Lower lobe of right lung (tissue), 2 donors: ENCODE measurements at regions not wholly inside any gene's neighbourhood (a gene's known extent, or its start where the extent isn't known, plus 50 kb on each side); places are given as distances from the start of the nearest gene placed in this dataset.

Experiments
- ATAC-seq, 2 donors: fragments of 200-7000 bp; cut with Tn5 transposase; one replicate each; pipeline ENCODE4 v1.9.1; 2020 to 2022; ENCODE audit warnings: mild to moderate bottlenecking in 2 of 2, moderate library complexity in 2 of 2
- DNase-seq: peaks from one replicate; pipeline ENCODE4 v3.0.0-alpha.2; 2020
- H3K27ac ChIP-seq: fragments of 200-600 bp; one replicate; pipeline ENCODE4 v1.8.0; 2022
- H3K27me3 ChIP-seq: fragments of 200-600 bp; one replicate; pipeline ENCODE4 v1.8.0; 2022; ENCODE audit warnings: low read depth
- H3K36me3 ChIP-seq: fragments of 200-600 bp; one replicate; pipeline ENCODE4 v1.8.0; 2022; ENCODE audit warnings: mild to moderate bottlenecking
- H3K4me1 ChIP-seq: fragments of 200-600 bp; one replicate; pipeline ENCODE4 v1.8.0; 2022
- H3K4me3 ChIP-seq: fragments of 200-600 bp; one replicate; pipeline ENCODE4 v1.8.0; 2022; ENCODE audit warnings: mild to moderate bottlenecking
- H3K9me3 ChIP-seq: fragments of 200-600 bp; one replicate; pipeline ENCODE4 v1.8.0; 2022
- CTCF ChIP-seq: fragments of 200-600 bp; IDR thresholded peaks from one replicate; pipeline ENCODE4 v1.8.0; 2022; ENCODE audit warnings: antibody characterized with exemption, mild to moderate bottlenecking
- intact Hi-C: fragments of 100-400 bp; cut with DNase I; formaldehyde crosslinking; loops from one replicate; pipeline ENCODE4 v1.11.0; 2022
- donor health status: DM: no; HTN: yes; CAD: no; lungs with severe emphysema.

GRCh38 chr3:57004229-57004628 lies 56.2 kb upstream of the SPATA12 start:
- Histone ChIP-seq H3K9me3 (no peaks in the 10 kb centered on the region), H3K27me3 (no peaks in the 10 kb centered on the region), H3K4me3 (no peak overlapping the region), H3K4me1 (peaks cover 23% of the 10 kb centered on the region), H3K27ac (no peak overlapping the region), H3K36me3 (no peaks in the 10 kb centered on the region)
- DNase-seq: no peak
- ATAC-seq: no peak
- no peak for TF ChIP-seq CTCF
- intact Hi-C loops: no loop called here

- no peak overlapping the region for H3K27ac ChIP-seq
- intact Hi-C loops: no loop called here
- H3K4me1 ChIP-seq: peaks cover 21% of the 10 kb centered on the region
- ATAC-seq: no peak
- H3K27me3 ChIP-seq: no peaks in the 10 kb centered on the region
- no peak overlapping the region for H3K4me3 ChIP-seq
- TF ChIP-seq CTCF: no peak
- no peaks in the 10 kb centered on the region for H3K36me3 ChIP-seq
- H3K9me3 ChIP-seq: no peaks in the 10 kb centered on the region
- DNase-seq: no peak
Measured at GRCh38 chr3:57003676-57004075, 56.8 kb upstream of the SPATA12 start.

- Histone ChIP-seq H3K4me1 (no peaks in the 10 kb centered on the region), H3K9me3 (no peaks in the 10 kb centered on the region), H3K27ac (no peak overlapping the region), H3K36me3 (no peaks in the 10 kb centered on the region), H3K4me3 (no peak overlapping the region), H3K27me3 (no peaks in the 10 kb centered on the region)
- ATAC-seq (no peak), DNase-seq (no peak)
- intact Hi-C loops: no loop called here
- TF ChIP-seq CTCF: no peak
Measured at GRCh38 chr3:57001356-57001755, 59.1 kb upstream of the SPATA12 start.

GRCh38 chr3:57000012-57000411 lies 60.5 kb upstream of the SPATA12 start:
- DNase-seq: no peak
- ATAC-seq: no peak
- TF ChIP-seq CTCF: no peak
- intact Hi-C loops: no loop called here
- H3K27ac ChIP-seq: no peak overlapping the region
- no peaks in the 10 kb centered on the region for H3K4me1 ChIP-seq
- no peaks in the 10 kb centered on the region for H3K9me3 ChIP-seq
- H3K36me3 ChIP-seq: no peaks in the 10 kb centered on the region
- no peaks in the 10 kb centered on the region for H3K27me3 ChIP-seq
- no peak overlapping the region for H3K4me3 ChIP-seq

- ATAC-seq: no peak
- intact Hi-C loops: no loop called here
- H3K4me1 ChIP-seq: no peaks in the 10 kb centered on the region
- no peaks in the 10 kb centered on the region for H3K9me3 ChIP-seq
- H3K27me3 ChIP-seq: no peaks in the 10 kb centered on the region
- DNase-seq: no peak
- H3K36me3 ChIP-seq: no peaks in the 10 kb centered on the region
- no peak overlapping the region for H3K27ac ChIP-seq
- TF ChIP-seq CTCF: no peak
- no peak overlapping the region for H3K4me3 ChIP-seq
Measured at GRCh38 chr3:56999547-56999946, 60.9 kb upstream of the SPATA12 start.

- Histone ChIP-seq H3K9me3 (no peaks in the 10 kb centered on the region), H3K4me3 (no peak overlapping the region), H3K27ac (no peak overlapping the region), H3K27me3 (no peaks in the 10 kb centered on the region), H3K4me1 (no peaks in the 10 kb centered on the region), H3K36me3 (no peaks in the 10 kb centered on the region)
- DNase-seq: no peak
- intact Hi-C loops: no loop called here
- no peak for TF ChIP-seq CTCF
- no peak for ATAC-seq
Measured at GRCh38 chr3:56998076-56998529, 62.4 kb upstream of the SPATA12 start.
